ENCODE measurements at regions not wholly inside any gene's neighbourhood (a gene's known extent, or its start where the extent isn't known, plus 50 kb on each side); places are given as distances from the start of the nearest gene placed in this dataset.

DNA sequence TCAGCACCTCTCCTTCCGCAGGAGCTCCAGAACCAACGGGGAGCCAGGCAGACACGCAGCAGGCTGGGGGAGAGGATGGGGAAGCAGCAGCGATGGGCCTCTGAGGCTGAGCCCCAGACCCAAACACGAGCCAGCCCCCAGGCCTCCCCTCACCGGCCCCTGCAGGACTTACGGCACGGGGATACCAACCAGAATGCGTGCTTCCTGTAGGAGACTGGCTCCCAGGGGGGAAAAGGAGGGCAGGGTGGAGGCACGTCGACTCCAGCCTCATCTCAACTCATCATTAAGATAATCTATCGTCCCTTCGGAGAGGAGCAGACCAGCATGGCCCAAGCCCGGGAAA lies 495.1 kb upstream of the MYT1L start:
- TF ChIP-seq CTCF (IDR thresholded peaks at IDR 0.05) (no peak), POLR2A (IDR thresholded peaks at IDR 0.05) (no peak)
